ENCODE measurements at regions not wholly inside any gene's neighbourhood (a gene's known extent, or its start where the extent isn't known, plus 50 kb on each side); places are given as distances from the start of the nearest gene placed in this dataset.
"Not testable (repeated sequence)": the region's sequence is repeated elsewhere in the genome, so short reads cannot be mapped to it uniquely, and the experiment has no call there.

DNA sequence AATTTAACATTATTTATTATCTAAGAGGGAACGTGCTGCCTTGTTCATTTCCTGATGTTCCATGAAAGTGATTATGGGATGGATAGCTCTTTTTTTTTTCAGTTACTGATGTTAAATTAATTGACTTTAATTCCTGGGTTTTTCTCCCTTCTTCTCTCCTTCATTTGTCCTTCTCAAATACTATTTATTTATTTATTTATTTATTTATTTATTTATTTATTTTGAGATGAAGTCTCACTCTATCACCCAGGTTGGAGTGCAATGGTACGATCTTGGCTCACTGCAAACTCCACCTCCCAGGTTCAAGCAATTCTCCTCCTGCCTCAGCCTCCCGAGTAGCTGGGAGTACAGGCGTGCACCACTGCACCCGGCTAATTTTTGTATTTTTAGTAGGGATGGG is 127.4 kb upstream of the KIF5B start:
- H3K4me1 Mint-ChIP-seq; H3K36me3 Mint-ChIP-seq; H3K27me3 Mint-ChIP-seq; H3K4me3 Mint-ChIP-seq; DNase-seq (ENCODE audit: low spot score in 2 of 2); H3K27ac Mint-ChIP-seq; ATAC-seq (ENCODE audit: low read depth); H3K9me3 Mint-ChIP-seq: not testable (repeated sequence)

DNA sequence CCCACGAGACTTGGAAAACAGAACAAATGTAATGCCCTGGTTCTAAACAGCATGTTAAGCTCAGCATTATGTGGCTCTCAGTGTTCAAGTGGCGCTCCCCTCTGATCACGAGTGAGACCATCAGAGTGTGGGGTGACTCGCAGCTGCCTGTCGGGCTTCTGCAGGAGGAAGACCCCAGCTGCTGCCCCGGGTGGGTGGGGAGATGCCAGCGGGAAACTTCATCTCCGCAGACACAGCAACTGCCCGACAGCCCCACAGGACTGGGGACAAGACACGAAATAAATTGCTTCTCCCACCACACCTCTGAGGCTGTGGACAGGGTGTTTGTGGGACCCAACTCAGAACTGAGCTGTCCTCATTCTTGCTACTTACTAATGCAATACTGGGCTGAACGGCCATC is 126.3 kb upstream of the KIF5B start:
- no peaks in the 10 kb centered on the region for H3K9me3 Mint-ChIP-seq
- peaks cover 5% of the 10 kb centered on the region for H3K27me3 Mint-ChIP-seq
- H3K4me3 Mint-ChIP-seq, result no peak overlapping the region
- ATAC-seq (ENCODE audit: low read depth), result no peak
- H3K4me1 Mint-ChIP-seq, result no peaks in the 10 kb centered on the region
- H3K36me3 Mint-ChIP-seq, result no peaks in the 10 kb centered on the region
- DNase-seq (ENCODE audit: low spot score in 2 of 2), result no peak
- H3K27ac Mint-ChIP-seq, result no peak overlapping the region

DNA sequence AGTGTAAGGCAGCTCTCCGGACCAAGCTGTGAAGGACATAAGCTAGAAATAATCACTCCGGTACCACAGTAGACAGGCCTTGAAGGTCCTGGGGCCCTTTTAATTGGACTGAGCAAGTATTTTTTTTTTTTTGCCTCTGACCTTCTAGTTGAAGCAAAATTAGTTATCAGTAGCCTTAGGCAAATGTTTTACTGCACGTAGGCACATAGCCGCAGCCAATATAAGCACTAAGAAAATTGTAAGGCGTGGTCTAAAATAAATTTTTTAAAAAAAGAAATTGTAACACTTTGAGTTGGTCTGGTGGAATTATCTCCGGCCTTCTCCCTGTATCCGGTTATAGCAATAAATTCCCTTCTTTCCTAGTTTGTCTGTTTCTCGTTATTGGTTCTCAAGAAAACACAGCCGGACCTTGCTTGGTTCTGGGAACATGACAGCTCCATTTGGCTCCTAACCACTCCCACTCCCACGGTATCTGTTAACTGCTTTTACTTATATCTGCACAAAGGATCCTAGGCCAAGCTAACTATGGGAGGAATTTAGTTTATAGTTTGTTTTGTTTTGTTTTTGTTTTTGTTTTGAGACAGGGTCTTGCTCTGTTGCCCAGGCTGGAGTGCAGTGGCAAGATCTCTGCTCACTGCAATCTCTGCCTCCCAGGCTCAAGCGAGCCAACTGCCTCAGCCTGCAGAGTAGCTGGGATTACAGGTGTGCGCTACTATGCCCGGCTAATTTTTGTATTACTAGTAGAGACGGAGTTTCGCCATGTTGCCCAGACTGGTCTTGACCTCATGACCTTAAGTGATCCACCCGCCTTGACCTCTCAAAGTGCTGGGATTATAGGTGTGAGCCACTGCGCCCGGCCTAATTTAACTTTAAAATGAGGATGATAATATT is 124.4 kb upstream of the KIF5B start:
- no peak for DNase-seq (ENCODE audit: low spot score in 2 of 2)
- H3K9me3 Mint-ChIP-seq, result no peaks in the 10 kb centered on the region
- ATAC-seq (ENCODE audit: low read depth), result no peak
- H3K36me3 Mint-ChIP-seq, result no peaks in the 10 kb centered on the region
- H3K4me1 Mint-ChIP-seq, result no peaks in the 10 kb centered on the region
- H3K27me3 Mint-ChIP-seq, result peaks cover 5% of the 10 kb centered on the region
- H3K4me3 Mint-ChIP-seq, result no peak overlapping the region
- no peak overlapping the region for H3K27ac Mint-ChIP-seq

DNA sequence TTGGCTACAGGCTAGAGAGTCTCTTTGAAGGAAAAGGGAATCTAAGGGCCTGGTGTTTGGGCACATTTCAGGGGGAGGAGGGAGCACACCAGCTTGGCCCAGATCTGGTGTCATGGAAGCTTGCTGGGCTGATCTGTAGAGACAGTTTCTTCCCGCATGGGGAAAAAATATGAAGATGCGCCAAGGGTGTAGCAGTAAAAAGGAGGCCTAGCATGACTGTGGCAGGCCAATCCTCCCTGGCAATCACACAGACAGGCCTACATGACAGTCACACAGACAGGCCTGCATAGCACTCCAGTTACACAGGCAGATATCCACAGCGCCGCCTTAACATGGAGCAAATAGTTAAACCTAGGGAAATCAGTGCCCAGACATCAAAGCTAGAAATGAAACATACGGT is 123.6 kb upstream of the KIF5B start:
- ATAC-seq (ENCODE audit: low read depth) (no peak), DNase-seq (ENCODE audit: low spot score in 2 of 2) (no peak)
- Mint-ChIP-seq H3K4me3 (no peak overlapping the region), H3K4me1 (no peaks in the 10 kb centered on the region), H3K27me3 (peaks cover 5% of the 10 kb centered on the region), H3K27ac (no peak overlapping the region), H3K36me3 (no peaks in the 10 kb centered on the region), H3K9me3 (no peaks in the 10 kb centered on the region)

DNA sequence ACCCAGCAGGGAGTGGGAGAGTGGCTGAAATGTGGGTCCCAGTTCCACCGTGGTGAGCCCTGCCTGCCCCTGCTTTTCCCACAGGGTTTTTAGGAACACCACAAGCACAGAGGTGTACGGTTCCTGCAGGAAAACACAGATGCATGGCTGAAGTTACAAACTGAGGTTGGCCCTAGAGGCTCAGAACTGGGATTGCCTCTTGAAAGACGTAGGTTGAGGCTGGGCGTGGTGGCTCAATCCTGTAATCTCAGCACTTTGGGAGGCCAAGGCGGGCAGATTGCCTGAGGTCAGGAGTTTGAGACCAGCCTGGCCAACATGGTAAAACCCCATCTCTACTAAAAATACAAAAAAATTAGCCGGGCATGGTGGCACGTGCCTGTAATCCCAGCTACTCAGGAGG is 121.4 kb upstream of the KIF5B start:
- H3K36me3 Mint-ChIP-seq; ATAC-seq (ENCODE audit: low read depth); H3K4me1 Mint-ChIP-seq; H3K27me3 Mint-ChIP-seq; H3K9me3 Mint-ChIP-seq; DNase-seq (ENCODE audit: low spot score in 2 of 2); H3K4me3 Mint-ChIP-seq; H3K27ac Mint-ChIP-seq: not testable (repeated sequence)

DNA sequence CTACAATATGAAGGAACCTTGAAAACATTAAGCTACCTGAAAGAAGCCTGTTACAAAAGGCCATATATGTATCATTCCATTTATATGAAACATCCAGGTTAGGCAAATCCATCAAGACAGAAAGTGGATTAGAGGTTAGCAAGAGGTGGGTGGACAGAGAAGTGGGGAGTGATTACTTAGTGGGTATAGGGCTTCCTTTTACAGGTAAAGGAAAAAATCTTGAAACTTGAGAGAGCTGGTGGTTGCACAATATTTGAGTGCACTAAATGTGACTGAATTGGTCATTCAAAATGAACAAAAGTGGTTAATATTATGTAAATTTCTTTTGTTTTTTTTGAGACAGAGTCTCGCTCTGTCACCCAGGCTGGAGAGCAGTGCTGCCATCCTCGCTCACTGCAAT is 119.4 kb upstream of the KIF5B start:
- H3K4me3 Mint-ChIP-seq, result no peak overlapping the region
- no peaks in the 10 kb centered on the region for H3K27me3 Mint-ChIP-seq
- H3K27ac Mint-ChIP-seq, result no peak overlapping the region
- H3K9me3 Mint-ChIP-seq, result no peaks in the 10 kb centered on the region
- ATAC-seq (ENCODE audit: low read depth) (no peak), DNase-seq (ENCODE audit: low spot score in 2 of 2) (no peak)
- no peaks in the 10 kb centered on the region for H3K4me1 Mint-ChIP-seq
- H3K36me3 Mint-ChIP-seq, result no peaks in the 10 kb centered on the region

DNA sequence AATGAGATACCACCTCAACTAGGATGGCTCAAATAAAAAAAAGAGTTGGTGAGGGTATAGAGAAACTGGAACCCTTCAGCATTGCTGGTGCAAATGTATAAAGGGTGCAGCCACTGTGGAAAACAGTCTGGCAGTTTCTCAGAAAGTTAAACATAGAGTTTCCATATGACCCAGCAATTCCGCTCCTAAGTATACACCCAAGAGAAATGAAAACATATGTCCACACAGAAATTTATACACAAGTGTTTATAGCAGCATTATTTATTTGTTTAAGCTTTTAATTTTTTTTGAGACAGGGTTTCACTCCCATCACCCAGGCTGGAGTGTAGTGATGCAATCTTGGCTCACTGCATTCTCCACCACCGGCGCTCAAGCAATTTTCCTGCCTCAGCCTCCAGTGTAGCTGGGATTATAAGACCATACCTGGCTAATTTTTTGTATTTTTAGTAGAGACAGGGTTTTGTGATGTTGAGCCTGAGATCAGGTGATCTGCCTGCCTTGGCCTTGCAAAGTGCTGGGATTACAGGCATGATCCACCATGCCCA is 118.2 kb upstream of the KIF5B start:
- no peak overlapping the region for H3K4me3 Mint-ChIP-seq
- H3K4me1 Mint-ChIP-seq, result no peaks in the 10 kb centered on the region

DNA sequence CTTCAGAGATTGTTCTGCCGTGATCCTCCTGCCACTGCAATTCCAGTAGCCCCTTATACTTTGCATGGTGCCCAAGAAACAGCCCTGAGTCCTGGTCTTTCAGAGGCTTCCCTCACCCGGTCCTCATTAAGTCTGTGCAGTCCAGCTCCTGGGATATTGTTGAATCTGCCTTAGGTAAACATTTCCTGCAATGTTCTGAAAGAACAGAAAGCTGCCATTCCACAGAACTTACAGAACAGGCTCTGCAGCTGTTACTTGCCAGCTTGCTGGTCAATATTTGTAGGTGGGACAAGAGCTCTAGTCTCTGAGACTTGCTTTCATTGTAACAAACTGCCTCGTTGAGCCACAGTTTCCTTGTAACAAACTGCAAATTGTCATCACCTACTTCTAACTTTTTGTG is 115.0 kb upstream of the KIF5B start:
- H3K36me3 Mint-ChIP-seq, result no peaks in the 10 kb centered on the region
- ATAC-seq (ENCODE audit: low read depth) (no peak), DNase-seq (ENCODE audit: low spot score in 2 of 2) (no peak)
- no peak overlapping the region for H3K4me3 Mint-ChIP-seq
- peaks cover 5% of the 10 kb centered on the region for H3K27me3 Mint-ChIP-seq
- no peaks in the 10 kb centered on the region for H3K9me3 Mint-ChIP-seq
- H3K27ac Mint-ChIP-seq, result no peak overlapping the region
- H3K4me1 Mint-ChIP-seq, result no peaks in the 10 kb centered on the region

More for the DNA sequence above, 118.2 kb upstream of the KIF5B start:
- DNase-seq (ENCODE audit: low spot score in 2 of 2) (no peak), ATAC-seq (ENCODE audit: low read depth) (no peak)
- Mint-ChIP-seq H3K36me3 (no peaks in the 10 kb centered on the region), H3K27ac (no peak overlapping the region), H3K9me3 (no peaks in the 10 kb centered on the region), H3K27me3 (peaks cover 3% of the 10 kb centered on the region)

DNA sequence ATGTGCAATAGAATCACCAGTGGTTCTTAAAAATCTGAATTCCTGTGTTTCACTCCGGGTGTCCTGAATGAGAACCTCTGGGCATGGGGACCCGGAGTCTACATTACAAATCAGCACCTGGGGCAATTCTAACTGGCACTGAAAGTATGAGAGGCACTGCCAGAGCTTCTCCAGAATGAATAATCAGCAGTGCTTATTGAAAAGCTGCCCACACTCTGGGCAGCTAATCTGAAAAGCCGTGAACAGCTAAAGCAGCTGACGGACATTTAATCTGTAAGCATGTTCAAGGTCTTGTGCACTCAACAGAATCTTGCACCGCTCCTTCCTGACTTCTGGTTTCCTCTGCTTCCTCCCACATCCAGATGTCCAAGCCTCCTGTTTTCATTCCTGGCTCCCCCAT is 113.3 kb upstream of the KIF5B start:
- ATAC-seq (ENCODE audit: low read depth) (no peak), DNase-seq (ENCODE audit: low spot score in 2 of 2) (no peak)
- Mint-ChIP-seq H3K36me3 (no peaks in the 10 kb centered on the region), H3K27ac (no peak overlapping the region), H3K4me1 (no peaks in the 10 kb centered on the region), H3K27me3 (peaks cover 10% of the 10 kb centered on the region), H3K4me3 (no peak overlapping the region), H3K9me3 (peaks cover 2% of the 10 kb centered on the region)

DNA sequence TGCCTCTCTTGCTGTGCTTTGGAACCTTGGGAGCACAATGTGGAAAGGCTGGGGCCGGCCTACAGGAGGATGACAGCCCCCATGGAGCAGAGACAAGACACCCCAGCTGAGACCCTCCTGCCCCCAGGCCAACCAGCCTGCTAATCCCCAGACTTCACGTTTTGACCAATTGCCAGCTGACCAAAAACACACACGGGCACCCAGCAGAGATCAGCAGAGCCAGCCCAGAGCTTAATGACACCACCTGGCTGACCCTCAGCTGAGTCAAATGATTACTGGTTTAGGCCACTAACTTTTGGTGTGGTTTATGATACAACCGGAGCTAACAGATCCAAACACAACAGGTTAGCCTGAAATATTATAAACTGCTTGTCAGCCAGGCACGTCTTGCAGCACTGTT is 111.2 kb upstream of the KIF5B start:
- DNase-seq (ENCODE audit: low spot score in 2 of 2) (no peak), ATAC-seq (ENCODE audit: low read depth) (no peak)
- Mint-ChIP-seq H3K27me3 (peaks cover 10% of the 10 kb centered on the region), H3K4me1 (no peaks in the 10 kb centered on the region), H3K27ac (no peak overlapping the region), H3K36me3 (no peaks in the 10 kb centered on the region), H3K9me3 (peaks cover 2% of the 10 kb centered on the region), H3K4me3 (no peak overlapping the region)

DNA sequence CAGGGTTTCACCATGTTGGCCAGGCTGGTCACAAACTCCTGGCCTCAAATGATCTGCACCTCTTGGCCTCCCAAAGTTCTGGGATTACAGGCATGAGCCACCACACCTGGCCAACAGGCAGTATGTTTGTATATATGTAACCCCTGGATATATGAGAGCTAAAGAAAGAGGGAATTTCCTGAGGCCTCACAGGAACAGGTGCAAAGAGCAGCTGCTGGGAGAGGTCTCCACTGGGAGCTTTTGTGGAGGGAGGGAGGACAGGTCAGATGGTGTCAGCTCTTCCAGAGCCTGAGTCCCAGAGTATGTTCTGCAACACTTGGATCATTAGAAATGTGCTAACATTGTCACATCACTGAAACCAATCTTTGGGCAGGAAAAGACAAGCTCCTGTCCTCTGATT is 110.1 kb upstream of the KIF5B start:
- peaks cover 13% of the 10 kb centered on the region for H3K27me3 Mint-ChIP-seq
- DNase-seq (ENCODE audit: low spot score in 2 of 2) (no peak), ATAC-seq (ENCODE audit: low read depth) (no peak)
- no peak overlapping the region for H3K4me3 Mint-ChIP-seq
- peaks cover 2% of the 10 kb centered on the region for H3K9me3 Mint-ChIP-seq
- no peaks in the 10 kb centered on the region for H3K36me3 Mint-ChIP-seq
- H3K4me1 Mint-ChIP-seq, result no peaks in the 10 kb centered on the region
- H3K27ac Mint-ChIP-seq, result no peak overlapping the region

DNA sequence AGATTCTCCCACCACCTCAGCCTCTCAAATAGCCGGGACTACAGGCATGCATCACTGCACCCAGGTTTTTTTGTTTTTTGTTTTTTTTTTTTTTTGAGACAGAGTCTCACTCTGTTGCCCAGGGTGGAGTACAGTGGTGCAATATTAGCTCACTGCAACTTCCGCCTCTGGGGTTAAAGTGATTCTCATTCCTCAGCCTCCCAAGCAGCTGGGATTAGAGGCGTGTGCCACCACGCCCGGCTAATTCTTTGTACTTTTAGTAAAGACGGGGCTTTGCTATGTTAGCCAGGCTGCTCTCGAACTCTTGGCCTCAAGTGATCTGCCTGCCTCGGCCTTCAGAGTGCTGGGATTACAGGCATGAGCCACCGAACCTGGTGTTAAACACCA is 107.5 kb upstream of the KIF5B start:
- Mint-ChIP-seq H3K9me3 (peaks cover 2% of the 10 kb centered on the region), H3K4me3 (no peak overlapping the region), H3K27ac (no peak overlapping the region), H3K36me3 (no peaks in the 10 kb centered on the region), H3K4me1 (no peaks in the 10 kb centered on the region), H3K27me3 (peaks cover 13% of the 10 kb centered on the region)
- ATAC-seq (ENCODE audit: low read depth), result no peak
- no peak for DNase-seq (ENCODE audit: low spot score in 2 of 2)

DNA sequence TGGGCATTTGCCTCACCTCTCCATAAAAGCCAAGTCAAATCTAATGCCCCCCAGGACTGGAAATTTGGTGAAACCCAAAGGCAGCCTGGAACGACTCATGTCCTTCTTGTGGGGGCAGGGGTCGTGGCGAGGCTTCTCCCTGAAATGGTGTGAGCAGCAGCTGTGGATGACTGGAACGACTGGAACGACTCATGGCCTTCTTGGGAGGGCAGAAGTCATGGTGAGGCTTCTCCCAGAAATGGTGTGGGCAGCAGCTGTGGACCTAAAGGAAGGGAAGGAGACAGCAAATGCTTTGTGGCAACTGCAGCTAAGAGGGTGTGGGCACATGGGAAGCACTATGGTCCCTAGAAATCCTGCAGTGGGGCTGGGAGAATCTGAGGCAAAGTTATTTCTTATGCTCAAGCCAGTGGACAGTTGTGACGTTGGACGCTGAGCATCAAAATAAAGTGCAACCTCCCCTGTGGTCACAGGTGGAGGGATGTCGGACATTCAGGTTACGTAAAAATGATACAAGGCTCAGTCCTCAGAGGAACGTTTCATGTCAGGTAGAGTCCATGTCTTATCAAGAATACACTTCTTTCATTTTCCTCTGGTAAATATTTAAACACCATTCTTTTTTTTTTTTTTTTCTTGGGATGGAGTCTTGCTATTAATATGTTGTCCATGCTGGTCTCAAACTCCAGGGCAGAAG is 107.0 kb upstream of the KIF5B start:
- H3K4me3 Mint-ChIP-seq, result no peak overlapping the region
- peaks cover 13% of the 10 kb centered on the region for H3K27me3 Mint-ChIP-seq
- no peak overlapping the region for H3K27ac Mint-ChIP-seq
- H3K36me3 Mint-ChIP-seq, result no peaks in the 10 kb centered on the region
- no peaks in the 10 kb centered on the region for H3K4me1 Mint-ChIP-seq
- ATAC-seq (ENCODE audit: low read depth), result no peak
- DNase-seq (ENCODE audit: low spot score in 2 of 2), result no peak
- peaks cover 2% of the 10 kb centered on the region for H3K9me3 Mint-ChIP-seq

DNA sequence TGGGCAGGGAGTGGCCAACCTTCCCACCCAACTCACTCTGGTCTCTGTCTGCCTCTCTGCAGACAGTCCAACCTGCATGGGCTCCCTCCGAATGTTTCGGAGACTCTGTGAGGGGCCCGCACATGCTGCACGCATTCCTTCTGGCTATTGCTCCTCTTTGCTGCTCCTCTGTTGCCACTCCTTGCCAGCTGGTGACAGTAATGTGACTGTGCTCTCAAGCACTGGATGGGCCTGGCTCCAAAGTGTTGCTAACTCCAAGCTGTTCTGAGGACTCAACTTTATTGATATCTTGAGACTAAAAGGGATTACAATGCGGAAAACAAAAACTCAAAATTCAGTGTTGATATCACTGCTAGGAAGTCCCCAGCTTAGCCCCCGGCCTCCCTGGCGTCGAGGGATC is 105.4 kb upstream of the KIF5B start:
- DNase-seq (ENCODE audit: low spot score in 2 of 2), result no peak
- H3K27ac Mint-ChIP-seq, result no peak overlapping the region

More for the DNA sequence above, 105.4 kb upstream of the KIF5B start:
- no peak for ATAC-seq (ENCODE audit: low read depth)
- Mint-ChIP-seq H3K9me3 (peaks cover 2% of the 10 kb centered on the region), H3K4me3 (no peak overlapping the region), H3K36me3 (no peaks in the 10 kb centered on the region), H3K4me1 (no peaks in the 10 kb centered on the region), H3K27me3 (peaks cover 12% of the 10 kb centered on the region)

All from memory B cell (primary cell).